IMR-90 (cell line): ENCODE measurements at regions not wholly inside any gene's neighbourhood (a gene's known extent, or its start where the extent isn't known, plus 50 kb on each side); places are given as distances from the start of the nearest gene placed in this dataset.

Experiments used
- ATAC-seq: fragments of 200-7000 bp; cut with Tn5 transposase; 2 replicates; pipeline ENCODE4 v1.9.1; 2020; ENCODE audit warnings: low read depth, mild to moderate bottlenecking, moderate library complexity
- BruUV-seq: library from RNA; stranded (reverse); fragments of 400-500 nt; replicated peaks from 2 replicates; lab custom pipeline; 2021; lab: Mats Ljungman, UMichigan
- CTCF ChIA-PET: fragments of 300-600 bp; formaldehyde crosslinking; extraction: SDS; loops from one replicate; lab custom pipeline; 2021; ENCODE audit warnings: antibody characterized with exemption; lab: Yijun Ruan, JAX
- POLR2A ChIA-PET: fragments of 300-600 bp; sonication (Branson Sonifier 250); formaldehyde crosslinking; loops from one replicate; lab custom pipeline; 2022; ENCODE audit warnings: antibody characterized with exemption; ENCODE audit not compliant: unreplicated experiment; lab: Charles Lee
- DNase-seq: peaks from one replicate; pipeline ENCODE4 v3.0.0; 2013
- H2AFZ ChIP-seq: replicated peaks from 2 replicates; pipeline ENCODE3; 2013; ENCODE audit warnings: low read length, mild to moderate bottlenecking; ENCODE audit not compliant: poor library complexity
- H2AK5ac ChIP-seq: 2 replicates; pipeline ENCODE4 v1.6.1; 2013; ENCODE audit warnings: low read depth, low read length, inconsistent platforms
- H2AK9ac ChIP-seq: replicated peaks from 2 replicates; pipeline ENCODE3; 2013; ENCODE audit warnings: mild to moderate bottlenecking, low read depth, low read length, moderate library complexity; ENCODE audit not compliant: poor library complexity
- H2BK120ac ChIP-seq: 2 replicates; pipeline ENCODE4 v1.6.1; 2013; ENCODE audit warnings: low read depth, low read length, inconsistent platforms
- H2BK15ac ChIP-seq: 3 replicates; pipeline ENCODE4 v1.6.1; 2013; ENCODE audit warnings: low read depth, low read length, inconsistent platforms
- H2BK20ac ChIP-seq: 2 replicates; pipeline ENCODE4 v1.6.1; 2013; ENCODE audit warnings: low read depth, mild to moderate bottlenecking, inconsistent platforms, low read length, moderate library complexity
- H2BK5ac ChIP-seq: 2 replicates; pipeline ENCODE4 v1.6.1; 2013; ENCODE audit warnings: mild to moderate bottlenecking, low read depth, low read length, inconsistent platforms; ENCODE audit not compliant: poor library complexity, severe bottlenecking
- H3K14ac ChIP-seq: replicated peaks from 2 replicates; pipeline ENCODE4 v1.6.1; 2013; ENCODE audit warnings: low read depth, low read length, inconsistent platforms
- H3K18ac ChIP-seq: 2 replicates; pipeline ENCODE4 v1.6.1; 2013; ENCODE audit warnings: low read depth, low read length, control low read depth
- H3K23ac ChIP-seq: 2 replicates; pipeline ENCODE4 v1.6.1; 2013; ENCODE audit warnings: low read depth, low read length, inconsistent platforms
- H3K27ac ChIP-seq: 2 replicates; pipeline ENCODE4 v1.5.1; 2013; ENCODE audit warnings: mild to moderate bottlenecking, control low read depth, low read length; ENCODE audit not compliant: insufficient read depth
- H3K27me3 ChIP-seq: 2 replicates; pipeline ENCODE4 v1.6.1; 2013; ENCODE audit warnings: low read length; ENCODE audit not compliant: control insufficient read depth, insufficient read depth
- H3K36me3 ChIP-seq: 2 replicates; pipeline ENCODE4 v1.6.1; 2013; ENCODE audit warnings: low read length, mixed read lengths; ENCODE audit not compliant: control insufficient read depth, insufficient read depth
- H3K4ac ChIP-seq: 2 replicates; pipeline ENCODE4 v1.6.1; 2013; ENCODE audit warnings: low read depth, low read length, inconsistent platforms
- H3K4me1 ChIP-seq: 2 replicates; pipeline ENCODE4 v1.6.1; 2013; ENCODE audit warnings: low read length, mixed read lengths; ENCODE audit not compliant: control insufficient read depth, insufficient read depth
- H3K4me2 ChIP-seq: 2 replicates; pipeline ENCODE4 v1.6.1; 2013; ENCODE audit warnings: low read depth, mild to moderate bottlenecking, control low read depth, low read length, moderate library complexity
- H3K4me3 ChIP-seq: 2 replicates; pipeline ENCODE4 v1.5.1; 2013; ENCODE audit warnings: low read depth, mild to moderate bottlenecking, control low read depth, low read length, moderate library complexity; ENCODE audit not compliant: insufficient read depth
- H3K56ac ChIP-seq: 2 replicates; pipeline ENCODE4 v1.6.1; 2013; ENCODE audit warnings: low read length, inconsistent platforms; ENCODE audit not compliant: insufficient read depth; ENCODE audit errors: extremely low read depth
- H3K79me1 ChIP-seq, 2 experiments: 2 replicates each; pipeline ENCODE4 v1.6.1; 2013; ENCODE audit warnings: low read length in 2 of 2, inconsistent platforms in 1 of 2, low read depth in 1 of 2
- H3K9ac ChIP-seq: 2 replicates; pipeline ENCODE4 v1.6.1; 2013; ENCODE audit warnings: low read depth, low read length, control low read depth
- H3K9me1 ChIP-seq: 2 replicates; pipeline ENCODE4 v1.6.1; 2013; ENCODE audit warnings: low read length, inconsistent platforms; ENCODE audit not compliant: insufficient read depth
- H3K9me3 ChIP-seq: 2 replicates; pipeline ENCODE4 v1.6.1; 2013; ENCODE audit warnings: low read length; ENCODE audit not compliant: control insufficient read depth, insufficient read depth
- H4K20me1 ChIP-seq: 2 replicates; pipeline ENCODE4 v1.6.1; 2013; ENCODE audit warnings: low read length, inconsistent platforms; ENCODE audit not compliant: insufficient read depth
- H4K5ac ChIP-seq: 2 replicates; pipeline ENCODE4 v1.6.1; 2013; ENCODE audit warnings: mild to moderate bottlenecking, low read depth, low read length, control low read depth
- H4K8ac ChIP-seq, 2 experiments: 2 replicates each; pipeline ENCODE4 v1.6.1; 2013; ENCODE audit warnings: low read depth in 2 of 2, low read length in 2 of 2, control low read depth in 1 of 2, inconsistent platforms in 1 of 2
- H4K91ac ChIP-seq: 2 replicates; pipeline ENCODE4 v1.6.1; 2013; ENCODE audit warnings: low read depth, low read length, inconsistent platforms; ENCODE audit not compliant: insufficient read depth
- CEBPB ChIP-seq: IDR thresholded peaks from 2 replicates; pipeline ENCODE4 v1.6.1; 2012; ENCODE audit warnings: low read depth, low read length, improper control_type of control experiment
- CHD1 ChIP-seq: IDR thresholded peaks from 2 replicates; pipeline ENCODE4 v1.6.1; 2012; ENCODE audit warnings: low read depth, low read length, improper control_type of control experiment
- FOS ChIP-seq: fragments of 150-350 bp; IDR thresholded peaks from 2 replicates; pipeline ENCODE4 v1.6.1; 2016; ENCODE audit warnings: low read depth, low read length
- MAZ ChIP-seq: IDR thresholded peaks from 2 replicates; pipeline ENCODE4 v1.6.1; 2012; ENCODE audit warnings: low read depth, mild to moderate bottlenecking, low read length, improper control_type of control experiment, moderate library complexity, borderline replicate concordance
- MXI1 ChIP-seq: IDR thresholded peaks from 2 replicates; pipeline ENCODE4 v1.6.1; 2012; ENCODE audit warnings: low read depth, mild to moderate bottlenecking, low read length, moderate library complexity, borderline replicate concordance
- NFE2L2 ChIP-seq: fragments of 150-350 bp; IDR thresholded peaks from 2 replicates; pipeline ENCODE4 v1.6.1; 2016; ENCODE audit warnings: low read depth, mild to moderate bottlenecking, low read length
- POLR2A ChIP-seq: IDR thresholded peaks from 2 replicates; pipeline ENCODE4 v1.6.1; 2012; ENCODE audit warnings: mild to moderate bottlenecking, low read depth, low read length
- RAD21 ChIP-seq: IDR thresholded peaks from 2 replicates; pipeline ENCODE4 v1.6.1; 2012; ENCODE audit warnings: low read length, improper control_type of control experiment
- RCOR1 ChIP-seq: IDR thresholded peaks from 2 replicates; pipeline ENCODE4 v1.6.1; 2012; ENCODE audit warnings: mild to moderate bottlenecking, low read length, improper control_type of control experiment; ENCODE audit not compliant: insufficient replicate concordance
- RFX5 ChIP-seq: IDR thresholded peaks from 2 replicates; pipeline ENCODE4 v1.8.0; 2012; ENCODE audit warnings: low read depth, mild to moderate bottlenecking, low read length, moderate library complexity
- WGBS, 2 experiments: methylation state at CpG; one replicate each; pipeline versions ENCODE4 v1.1.5 to v1.1.7; 2013; ENCODE audit warnings: missing lambda C conversion rate in 2 of 2; ENCODE audit not compliant: insufficient read length in 1 of 2; ENCODE audit errors: extremely low coverage in 2 of 2; 5-methylcytosine and 5-hydroxymethylcytosine counted together
- dilution Hi-C: fragments of 300-500 bp; cut with HindIII; formaldehyde crosslinking; loops from one replicate; pipeline ENCODE4 v1.14.3; 2018; ENCODE audit warnings: low sequenced_read_pairs; ENCODE audit not compliant: unreplicated experiment
- in situ Hi-C: fragments of 300-500 bp; cut with MboI; formaldehyde crosslinking; loops from 3 replicates; pipeline ENCODE4 v1.14.3; 2019; ENCODE audit warnings: low sequenced_read_pairs, inconsistent platforms, mixed read lengths
- intact Hi-C: fragments of 100-400 bp; cut with micrococcal nuclease; formaldehyde crosslinking; loops from 2 replicates; pipeline ENCODE4 v1.10.0; 2022

GRCh38 chr6:122114717-122115116, 284.7 kb upstream of the HSF2 start:
- POLR2A ChIA-PET: no interaction called here
- no peaks in the 10 kb centered on the region for H3K9me3 ChIP-seq
- H3K4me3 ChIP-seq: no peak overlapping the region
- TF ChIP-seq MAZ: no peak
- TF ChIP-seq NFE2L2: no peak
- TF ChIP-seq POLR2A: no peak
- TF ChIP-seq RCOR1: no peak
- no peak for TF ChIP-seq RAD21
- TF ChIP-seq FOS: no peak
- no peak for TF ChIP-seq CEBPB
- no peak for TF ChIP-seq RFX5
- TF ChIP-seq MXI1: no peak
- TF ChIP-seq CHD1: no peak
- no peak overlapping the region for H4K91ac ChIP-seq
- no peak overlapping the region for H4K8ac ChIP-seq
- H3K9ac ChIP-seq: no peak overlapping the region
- H4K20me1 ChIP-seq: no peaks in the 10 kb centered on the region
- peak; percentile 3 for DNase-seq
- H3K4ac ChIP-seq: no peak overlapping the region
- H3K36me3 ChIP-seq: no peaks in the 10 kb centered on the region
- intact Hi-C loops (loop anchor here (5.0 kb wide), 1 partner anchor 677 kb away; the partner anchor contains the start of gene GJA1), in situ Hi-C loops (no loop called here), dilution Hi-C loops (no loop called here)
- H2AFZ ChIP-seq: no peak overlapping the region
- no peak overlapping the region; the same call in 1 of the 2 replicates for H3K4me2 ChIP-seq
- H2BK5ac ChIP-seq: no peak overlapping the region
- no peak overlapping the region for H3K18ac ChIP-seq
- no peak overlapping the region for H2AK5ac ChIP-seq
- CTCF ChIA-PET: no interaction called here
- H3K56ac ChIP-seq: no peak overlapping the region
- H2BK15ac ChIP-seq: no peak overlapping the region
- H3K79me1 ChIP-seq: no peaks in the 10 kb centered on the region
- no peak overlapping the region for H2AK9ac ChIP-seq
- no peak overlapping the region for H2BK120ac ChIP-seq
- H3K14ac ChIP-seq: no peak overlapping the region
- no peak overlapping the region for H2BK20ac ChIP-seq
- no peaks in the 10 kb centered on the region for H3K4me1 ChIP-seq
- H3K27ac ChIP-seq: no peak overlapping the region
- H3K23ac ChIP-seq: no peak overlapping the region
- BruUV-seq: no TSS peak
- H3K9me1 ChIP-seq: no peaks in the 10 kb centered on the region
- ATAC-seq: peak; percentile 87
- no CpG with 5 or more reads among the region's 2 CpGs for WGBS, 2 experiments
- no peak overlapping the region for H4K5ac ChIP-seq
- H3K27me3 ChIP-seq: no peaks in the 10 kb centered on the region; the same call in 1 of the 2 replicates
